ENCODE measurements at regions not wholly inside any gene's neighbourhood (a gene's known extent, or its start where the extent isn't known, plus 50 kb on each side); places are given as distances from the start of the nearest gene placed in this dataset.

GRCh38 chr10:108348215-108348614 is 1183.7 kb upstream of the SORCS1 start:
- TF ChIP-seq CTCF (conservative IDR thresholded peaks at IDR 0.05) (no peak), EZH2 (IDR thresholded peaks at IDR 0.05; ENCODE audit: low read depth) (no peak)

All from PC-9 (cell line).